Mucosa of rectum (tissue), 2 donors: ENCODE measurements at regions not wholly inside any gene's neighbourhood (a gene's known extent, or its start where the extent isn't known, plus 50 kb on each side); places are given as distances from the start of the nearest gene placed in this dataset.

Experiments
- H3K27ac ChIP-seq, 2 donors: one replicate each; pipeline ENCODE4 v1.7.0; 2013; ENCODE audit warnings: inconsistent platforms in 2 of 2, low read depth in 2 of 2, low read length in 2 of 2
- H3K27me3 ChIP-seq, 2 donors: one replicate each; pipeline ENCODE4 v1.7.0; 2013; ENCODE audit warnings: low read length in 2 of 2; ENCODE audit not compliant: control insufficient read depth in 2 of 2, insufficient read depth in 2 of 2
- H3K36me3 ChIP-seq, 2 donors: one replicate each; pipeline ENCODE4 v1.7.0; 2013; ENCODE audit warnings: low read length in 2 of 2; ENCODE audit not compliant: control insufficient read depth in 2 of 2, insufficient read depth in 2 of 2
- H3K4me1 ChIP-seq, 2 donors: one replicate each; pipeline ENCODE4 v1.7.0; 2013; ENCODE audit warnings: low read length in 2 of 2, mild to moderate bottlenecking in 1 of 2; ENCODE audit not compliant: control insufficient read depth in 2 of 2, insufficient read depth in 2 of 2
- H3K4me3 ChIP-seq, 2 donors: one replicate each; pipeline ENCODE4 v1.7.0; 2013; ENCODE audit warnings: low read length in 2 of 2
- H3K9ac ChIP-seq, 2 donors: one replicate each; pipeline ENCODE4 v1.7.0; 2013; ENCODE audit warnings: low read length in 2 of 2, low read depth in 1 of 2, mild to moderate bottlenecking in 1 of 2
- H3K9me3 ChIP-seq, 2 donors: one replicate each; pipeline ENCODE4 v1.7.0; 2013; ENCODE audit warnings: low read length in 2 of 2; ENCODE audit not compliant: control insufficient read depth in 2 of 2
- donor health status: healthy.
- donor health status: Normal muscosa, but diverticular disease.

GRCh38 chr13:50690006-50690405 lies 153.5 kb downstream of the DLEU7 start:
- H3K27ac ChIP-seq: no peak overlapping the region
- no peak overlapping the region for H3K4me3 ChIP-seq
- H3K9me3 ChIP-seq: no peaks in the 10 kb centered on the region
- H3K27me3 ChIP-seq: no peaks in the 10 kb centered on the region
- no peak overlapping the region for H3K9ac ChIP-seq
- H3K4me1 ChIP-seq: no peaks in the 10 kb centered on the region
- no peaks in the 10 kb centered on the region for H3K36me3 ChIP-seq

DNA sequence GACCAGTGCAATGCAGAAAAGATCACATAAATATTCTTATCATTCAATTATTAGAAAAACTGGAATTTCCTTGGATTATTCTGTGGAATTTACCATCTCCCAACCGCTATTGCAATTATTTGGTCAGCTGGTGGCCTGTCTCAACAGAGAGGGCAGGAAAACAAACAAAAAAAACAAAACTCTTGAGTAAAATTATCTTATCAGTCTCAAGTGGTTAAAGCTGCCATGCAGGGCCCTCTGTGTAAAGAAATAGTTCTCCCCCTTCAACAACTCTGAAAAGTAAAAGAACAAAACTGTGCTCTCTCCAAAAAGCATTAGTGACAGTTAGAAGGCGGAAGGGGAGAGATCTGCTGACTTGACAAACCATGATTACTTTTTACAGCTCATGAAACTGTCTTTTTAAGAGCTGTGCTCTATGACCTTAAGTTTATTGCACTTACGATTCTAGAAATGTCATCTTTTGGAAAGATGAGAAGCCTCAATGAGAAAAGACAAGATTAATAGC lies 152.3 kb downstream of the DLEU7 start:
- H3K27ac ChIP-seq: peak overlapping the region in 1 of 2 donors; percentile 17
- no peaks in the 10 kb centered on the region for H3K4me1 ChIP-seq

GRCh38 chr13:50691681-50692263 lies 151.7 kb downstream of the DLEU7 start:
- no peak overlapping the region for H3K4me3 ChIP-seq
- H3K36me3 ChIP-seq: no peaks in the 10 kb centered on the region
- no peaks in the 10 kb centered on the region for H3K4me1 ChIP-seq
- H3K27ac ChIP-seq: peak overlapping the region; percentile 2 to 17
- H3K9ac ChIP-seq: no peak overlapping the region
- no peaks in the 10 kb centered on the region for H3K9me3 ChIP-seq
- H3K27me3 ChIP-seq: no peaks in the 10 kb centered on the region

More for the DNA sequence above, 152.3 kb downstream of the DLEU7 start:
- Histone ChIP-seq H3K27me3 (no peaks in the 10 kb centered on the region), H3K36me3 (no peaks in the 10 kb centered on the region), H3K9me3 (no peaks in the 10 kb centered on the region), H3K4me3 (no peak overlapping the region), H3K9ac (no peak overlapping the region)

GRCh38 chr13:50692396-50692915 lies 151.0 kb downstream of the DLEU7 start:
- H3K4me3 ChIP-seq: no peak overlapping the region
- H3K4me1 ChIP-seq: no peaks in the 10 kb centered on the region
- no peaks in the 10 kb centered on the region for H3K9me3 ChIP-seq
- H3K27me3 ChIP-seq: no peaks in the 10 kb centered on the region
- H3K36me3 ChIP-seq: no peaks in the 10 kb centered on the region
- no peak overlapping the region for H3K27ac ChIP-seq
- no peak overlapping the region for H3K9ac ChIP-seq

GRCh38 chr13:50693727-50694126 lies 149.8 kb downstream of the DLEU7 start:
- Histone ChIP-seq H3K9ac (no peak overlapping the region), H3K36me3 (no peaks in the 10 kb centered on the region), H3K9me3 (no peaks in the 10 kb centered on the region), H3K27me3 (no peaks in the 10 kb centered on the region), H3K4me3 (no peak overlapping the region), H3K27ac (peak overlapping the region in 1 of 2 donors; percentile 20), H3K4me1 (no peaks in the 10 kb centered on the region)

GRCh38 chr13:50697746-50698539 lies 145.5 kb downstream of the DLEU7 start:
- Histone ChIP-seq H3K36me3 (no peaks in the 10 kb centered on the region), H3K9me3 (no peaks in the 10 kb centered on the region), H3K27me3 (no peaks in the 10 kb centered on the region), H3K9ac (no peak overlapping the region), H3K4me3 (no peak overlapping the region), H3K27ac (no peak overlapping the region), H3K4me1 (no peaks in the 10 kb centered on the region)

- no peaks in the 10 kb centered on the region for H3K36me3 ChIP-seq
- H3K4me1 ChIP-seq: no peaks in the 10 kb centered on the region
- H3K4me3 ChIP-seq: no peak overlapping the region
- H3K9ac ChIP-seq: no peak overlapping the region
- no peak overlapping the region for H3K27ac ChIP-seq
- H3K27me3 ChIP-seq: no peaks in the 10 kb centered on the region
- H3K9me3 ChIP-seq: no peaks in the 10 kb centered on the region
Measured at GRCh38 chr13:50699874-50700663, 143.4 kb downstream of the DLEU7 start.

- no peak overlapping the region for H3K27ac ChIP-seq
- no peaks in the 10 kb centered on the region for H3K36me3 ChIP-seq
- no peaks in the 10 kb centered on the region for H3K9me3 ChIP-seq
- H3K9ac ChIP-seq: no peak overlapping the region
- no peaks in the 10 kb centered on the region for H3K4me1 ChIP-seq
- no peak overlapping the region for H3K4me3 ChIP-seq
- H3K27me3 ChIP-seq: no peaks in the 10 kb centered on the region
Measured at GRCh38 chr13:50700664-50701305, 142.7 kb downstream of the DLEU7 start.

- no peaks in the 10 kb centered on the region for H3K36me3 ChIP-seq
- H3K9ac ChIP-seq: no peak overlapping the region
- H3K27me3 ChIP-seq: no peaks in the 10 kb centered on the region
- no peak overlapping the region for H3K27ac ChIP-seq
- no peaks in the 10 kb centered on the region for H3K4me1 ChIP-seq
- no peaks in the 10 kb centered on the region for H3K9me3 ChIP-seq
- H3K4me3 ChIP-seq: no peak overlapping the region
Measured at GRCh38 chr13:50701469-50701868, 142.0 kb downstream of the DLEU7 start.
